ENCODE measurements at regions not wholly inside any gene's neighbourhood (a gene's known extent, or its start where the extent isn't known, plus 50 kb on each side); places are given as distances from the start of the nearest gene placed in this dataset.

DNA sequence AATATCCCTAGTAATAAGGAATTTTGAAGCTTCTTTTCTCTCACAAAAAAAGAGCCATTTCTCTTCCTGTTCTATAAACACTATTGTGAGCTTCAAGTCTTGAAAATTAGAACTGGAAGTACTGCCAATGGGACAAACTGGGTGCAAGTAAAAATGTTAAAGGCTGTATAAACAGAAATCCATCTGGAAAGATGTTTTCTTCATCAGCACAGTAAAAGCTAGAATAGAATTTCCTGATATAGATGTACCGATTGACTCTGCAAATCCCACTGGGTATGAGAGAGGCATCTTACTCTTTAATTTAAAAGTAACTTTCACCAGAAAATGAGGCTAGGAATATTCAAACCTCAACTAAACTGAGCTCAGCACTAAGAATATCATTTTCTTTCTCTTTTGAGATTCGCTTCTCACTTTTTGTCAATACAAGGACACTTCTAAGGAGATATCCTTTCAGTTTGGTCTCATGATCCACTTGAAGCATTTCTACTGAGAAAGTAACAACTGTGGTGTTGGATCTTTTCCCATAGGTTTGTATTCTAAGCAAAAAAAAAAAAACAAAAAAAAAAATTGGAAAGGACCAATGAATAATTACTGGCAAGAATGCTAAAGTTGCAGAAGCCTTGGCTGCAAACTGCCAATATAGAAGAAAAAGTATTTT lies 169.0 kb upstream of the PRDM1 start:
- CTCF ChIA-PET = no interaction called here
- H3K27ac Mint-ChIP-seq = no peak overlapping the region

DNA sequence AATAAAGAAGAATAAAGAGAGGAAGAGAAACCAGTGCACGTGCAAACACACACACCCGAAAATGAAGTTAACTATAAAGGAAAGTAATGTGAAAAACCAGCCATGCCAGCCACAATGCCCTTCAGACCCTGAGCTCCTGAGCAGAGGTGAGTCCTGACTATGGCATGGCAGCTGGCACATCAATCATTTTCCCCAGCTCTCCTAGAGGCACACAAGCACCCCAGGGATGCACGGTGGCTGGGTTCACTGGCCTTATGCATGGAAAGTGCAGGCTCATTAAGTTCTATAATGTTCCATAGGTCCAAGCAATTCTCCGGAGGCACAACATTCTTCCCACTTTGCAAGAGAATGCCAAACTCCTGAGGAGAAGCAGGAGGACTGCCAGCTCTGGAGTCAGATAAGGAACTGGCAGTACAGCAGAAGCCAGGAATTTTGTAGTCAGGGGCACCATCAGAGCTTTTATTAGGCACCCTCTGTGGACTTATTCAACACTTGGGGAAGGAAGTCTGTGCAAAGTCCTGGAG lies 175.0 kb upstream of the PRDM1 start:
- CTCF ChIA-PET = no interaction called here
- DNase-seq = no peak

More for the DNA sequence above, 169.0 kb upstream of the PRDM1 start:
- no peaks in the 10 kb centered on the region for H3K36me3 Mint-ChIP-seq (ENCODE audit: low read depth)
- DNase-seq = no peak
- intact Hi-C loops (cut with micrococcal nuclease) = no loop called here
- no peaks in the 10 kb centered on the region for H3K27me3 Mint-ChIP-seq (ENCODE audit: low read depth)
- no peaks in the 10 kb centered on the region for H3K9me3 Mint-ChIP-seq
- H3K4me3 Mint-ChIP-seq = no peak overlapping the region
- no peaks in the 10 kb centered on the region for H3K4me1 Mint-ChIP-seq (ENCODE audit: low read depth)

DNA sequence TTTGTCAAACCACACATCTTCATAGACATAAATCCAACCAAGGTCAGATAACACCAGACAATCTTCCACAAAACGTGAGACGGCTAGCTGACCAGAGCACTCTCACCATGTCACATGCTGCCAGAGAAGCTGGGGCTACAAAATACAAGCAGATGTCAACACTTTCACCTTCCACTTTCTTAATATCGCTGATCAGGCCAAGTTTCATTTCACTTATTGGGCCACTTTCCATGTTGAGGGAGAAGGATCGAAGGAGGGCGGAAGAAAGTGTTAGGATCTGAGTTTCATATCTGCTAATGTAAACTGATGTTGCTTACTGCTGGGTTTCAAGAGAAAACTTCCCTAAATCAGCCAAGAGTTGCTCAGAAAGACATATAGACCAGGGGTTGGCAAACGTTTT lies 177.0 kb upstream of the PRDM1 start:
- intact Hi-C loops (cut with micrococcal nuclease) = no loop called here
- DNase-seq = no peak
- H3K27me3 Mint-ChIP-seq (ENCODE audit: low read depth) = peaks cover 2% of the 10 kb centered on the region

More for the DNA sequence above, 175.0 kb upstream of the PRDM1 start:
- no peak overlapping the region for H3K27ac Mint-ChIP-seq
- intact Hi-C loops (cut with micrococcal nuclease) = no loop called here
- H3K9me3 Mint-ChIP-seq = no peaks in the 10 kb centered on the region
- no peaks in the 10 kb centered on the region for H3K4me1 Mint-ChIP-seq (ENCODE audit: low read depth)
- H3K36me3 Mint-ChIP-seq (ENCODE audit: low read depth) = no peaks in the 10 kb centered on the region
- H3K4me3 Mint-ChIP-seq = no peak overlapping the region
- H3K27me3 Mint-ChIP-seq (ENCODE audit: low read depth) = peaks cover 2% of the 10 kb centered on the region

DNA sequence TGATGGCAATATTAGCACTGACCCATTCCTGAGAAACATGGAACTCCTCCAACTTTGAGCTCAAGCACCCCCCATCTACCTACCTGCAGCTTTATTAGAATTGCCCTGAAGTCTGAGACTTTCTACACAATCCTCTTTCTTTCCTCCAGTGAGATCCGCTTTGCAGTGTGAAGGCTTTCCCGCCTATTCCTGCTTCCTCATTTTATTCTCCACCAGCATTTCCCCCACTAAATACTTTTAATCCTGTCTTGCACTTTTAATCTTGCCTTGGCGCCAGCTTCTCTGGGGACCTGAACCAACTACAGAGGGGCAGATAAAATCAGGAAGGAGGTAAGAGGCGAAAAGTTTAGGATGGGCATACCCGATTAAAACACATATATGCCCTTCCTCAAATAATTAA lies 178.1 kb upstream of the PRDM1 start:
- DNase-seq = no peak
- no peaks in the 10 kb centered on the region for H3K9me3 Mint-ChIP-seq
- no peak overlapping the region for H3K27ac Mint-ChIP-seq
- no peak overlapping the region for H3K4me3 Mint-ChIP-seq
- intact Hi-C loops (cut with micrococcal nuclease) = no loop called here
- H3K36me3 Mint-ChIP-seq (ENCODE audit: low read depth) = no peaks in the 10 kb centered on the region
- no peaks in the 10 kb centered on the region for H3K4me1 Mint-ChIP-seq (ENCODE audit: low read depth)
- peaks cover 2% of the 10 kb centered on the region for H3K27me3 Mint-ChIP-seq (ENCODE audit: low read depth)
- CTCF ChIA-PET = no interaction called here

More for the DNA sequence above, 177.0 kb upstream of the PRDM1 start:
- Mint-ChIP-seq H3K27ac (no peak overlapping the region), H3K4me1 (ENCODE audit: low read depth) (no peaks in the 10 kb centered on the region), H3K4me3 (no peak overlapping the region), H3K9me3 (no peaks in the 10 kb centered on the region), H3K36me3 (ENCODE audit: low read depth) (no peaks in the 10 kb centered on the region)
- CTCF ChIA-PET = interaction anchor here (0.5 kb wide), 1 partner anchor 34 kb away, joined by 3 read pairs; no protein-coding TSS in a partner anchor

DNA sequence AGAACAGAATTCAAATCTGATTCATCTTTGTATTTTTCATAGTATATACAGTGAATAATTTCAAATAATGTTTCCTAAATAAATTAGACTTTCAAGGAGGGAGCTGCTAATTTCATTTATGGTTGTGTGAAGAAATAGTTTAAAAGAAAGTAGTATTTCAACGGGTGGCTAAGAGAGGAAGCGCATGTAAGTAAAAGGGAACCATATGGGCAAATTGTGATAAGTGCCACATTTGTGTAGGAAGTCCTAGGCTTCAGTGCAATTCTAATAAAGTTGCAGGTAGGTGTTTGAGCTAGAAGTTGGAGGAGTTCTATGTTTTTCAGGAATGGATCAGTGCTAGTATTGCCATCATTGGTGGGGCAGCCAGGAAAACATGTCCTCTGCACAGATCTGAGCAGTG lies 178.8 kb upstream of the PRDM1 start:
- H3K36me3 Mint-ChIP-seq (ENCODE audit: low read depth) = no peaks in the 10 kb centered on the region
- intact Hi-C loops (cut with micrococcal nuclease) = no loop called here
- peaks cover 2% of the 10 kb centered on the region for H3K27me3 Mint-ChIP-seq (ENCODE audit: low read depth)
- DNase-seq = no peak
- H3K27ac Mint-ChIP-seq = no peak overlapping the region
- no peaks in the 10 kb centered on the region for H3K4me1 Mint-ChIP-seq (ENCODE audit: low read depth)
- no peaks in the 10 kb centered on the region for H3K9me3 Mint-ChIP-seq
- H3K4me3 Mint-ChIP-seq = no peak overlapping the region
- CTCF ChIA-PET = no interaction called here

DNA sequence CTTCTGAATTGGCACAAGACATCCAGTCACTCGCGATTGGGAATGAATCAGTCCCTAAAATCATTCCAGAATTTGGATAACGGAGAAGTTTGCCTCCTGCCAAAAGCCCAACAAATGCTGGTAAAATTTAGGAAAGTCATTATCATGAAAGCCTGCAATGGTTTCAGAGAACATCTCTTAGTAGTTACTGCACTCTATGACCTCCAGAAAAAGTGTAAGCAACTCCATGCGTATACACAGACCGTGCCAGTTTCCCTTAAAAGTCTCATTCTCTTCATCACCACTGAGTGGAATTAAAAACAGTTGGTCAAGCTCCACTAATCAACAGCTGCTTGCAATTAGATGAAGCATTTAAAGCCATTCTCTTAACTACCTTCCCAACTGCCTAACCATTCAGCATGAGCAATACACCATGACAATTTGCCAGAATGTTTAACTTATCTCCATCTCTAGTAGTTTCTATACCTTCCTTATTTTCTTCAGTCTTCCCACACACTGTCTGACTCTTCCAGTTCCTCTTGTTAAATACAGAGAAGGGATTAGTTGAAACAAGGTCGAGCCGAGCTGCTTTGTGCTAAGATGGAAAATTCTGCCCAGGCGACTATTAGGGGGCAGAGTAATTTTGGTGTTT lies 183.6 kb upstream of the PRDM1 start:
- no peaks in the 10 kb centered on the region for H3K36me3 Mint-ChIP-seq (ENCODE audit: low read depth)
- no peak overlapping the region for H3K27ac Mint-ChIP-seq
- CTCF ChIA-PET = interaction anchor here (0.6 kb wide), 1 partner anchor 222 kb away, joined by 3 read pairs; no protein-coding TSS in a partner anchor
- H3K4me3 Mint-ChIP-seq = no peak overlapping the region
- peaks cover 16% of the 10 kb centered on the region for H3K4me1 Mint-ChIP-seq (ENCODE audit: low read depth)
- no peaks in the 10 kb centered on the region for H3K9me3 Mint-ChIP-seq
- peaks cover 4% of the 10 kb centered on the region for H3K27me3 Mint-ChIP-seq (ENCODE audit: low read depth)
- intact Hi-C loops (cut with micrococcal nuclease) = no loop called here
- DNase-seq = no peak

DNA sequence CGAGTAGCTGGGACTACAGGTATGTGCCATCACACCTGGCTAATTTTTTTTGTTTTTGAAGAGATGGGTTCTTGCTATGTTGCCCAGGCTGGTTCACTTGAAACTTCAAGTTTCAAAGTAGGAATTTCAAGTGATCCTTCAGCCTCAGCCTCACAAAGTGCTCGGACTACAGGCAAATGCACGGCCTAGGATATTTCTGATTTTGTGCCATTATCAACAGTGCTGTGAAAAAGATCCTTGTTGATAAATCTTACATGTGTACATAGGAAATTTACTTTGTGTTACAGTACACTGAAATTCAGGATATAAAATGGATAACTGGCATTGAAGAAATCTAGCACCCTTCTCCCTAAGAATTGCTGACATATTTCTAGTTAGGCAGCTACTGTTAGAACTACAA lies 184.6 kb upstream of the PRDM1 start:
- CTCF ChIA-PET = no interaction called here

DNA sequence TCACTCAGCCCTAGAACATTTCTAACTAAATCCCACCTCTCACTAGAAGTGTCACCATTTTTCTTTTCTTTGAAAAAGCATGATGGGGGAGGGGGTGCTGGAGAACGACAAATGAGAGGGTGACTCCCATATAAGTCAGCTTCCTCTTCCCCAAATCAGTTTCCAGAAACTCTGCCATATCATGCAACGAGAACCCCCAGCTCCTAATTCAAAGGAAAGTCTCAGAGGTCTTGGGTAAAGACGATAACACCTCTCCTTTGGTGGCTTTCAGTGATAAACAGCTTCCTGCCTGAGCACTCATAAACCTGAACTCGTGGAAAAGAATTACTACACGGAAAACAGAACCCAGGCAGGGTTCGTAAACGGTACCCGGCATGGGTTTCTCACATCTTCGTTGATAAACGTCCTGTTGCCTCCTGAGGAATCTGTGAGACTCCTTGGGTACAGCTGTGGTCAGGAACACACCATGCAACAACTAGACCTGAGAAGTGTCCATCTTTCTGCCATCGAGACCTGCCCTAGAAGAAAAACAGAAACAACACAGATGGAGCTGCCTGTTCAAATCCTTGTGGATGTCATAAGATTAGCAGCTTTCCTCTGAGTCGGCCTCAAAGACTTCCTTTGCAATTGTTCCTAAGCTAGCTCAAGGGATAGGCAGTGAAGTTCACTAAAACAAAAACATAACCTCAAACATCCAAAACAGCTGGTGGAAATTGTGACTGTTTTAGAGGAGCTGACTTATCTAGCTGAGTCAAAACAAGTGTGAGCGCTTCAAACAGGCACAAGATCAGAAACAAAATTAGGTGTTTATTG lies 185.8 kb upstream of the PRDM1 start:
- Mint-ChIP-seq H3K36me3 (ENCODE audit: low read depth) (no peaks in the 10 kb centered on the region), H3K9me3 (no peaks in the 10 kb centered on the region), H3K27me3 (ENCODE audit: low read depth) (peaks cover 4% of the 10 kb centered on the region), H3K27ac (peak overlapping the region; percentile 73), H3K4me3 (peak overlapping the region; percentile 45), H3K4me1 (ENCODE audit: low read depth) (peaks cover 16% of the 10 kb centered on the region)
- DNase-seq = peak; percentile 52
- intact Hi-C loops (cut with micrococcal nuclease) = loop anchor here (1.0 kb wide), 13 partner anchors 20 to 264 kb away; partner anchors contain the start of gene PRDM1
- CTCF ChIA-PET = interaction anchor here (0.6 to 1.4 kb wide), 5 partner anchors 27 to 322 kb away, joined by 3 to 4 read pairs (median 4); no protein-coding TSS in a partner anchor

More for the DNA sequence above, 184.6 kb upstream of the PRDM1 start:
- intact Hi-C loops (cut with micrococcal nuclease) = no loop called here
- no peak overlapping the region for H3K4me3 Mint-ChIP-seq
- H3K27me3 Mint-ChIP-seq (ENCODE audit: low read depth) = peaks cover 4% of the 10 kb centered on the region
- H3K27ac Mint-ChIP-seq = no peak overlapping the region
- no peaks in the 10 kb centered on the region for H3K36me3 Mint-ChIP-seq (ENCODE audit: low read depth)
- no peaks in the 10 kb centered on the region for H3K9me3 Mint-ChIP-seq
- no peak for DNase-seq
- peaks cover 16% of the 10 kb centered on the region for H3K4me1 Mint-ChIP-seq (ENCODE audit: low read depth)

DNA sequence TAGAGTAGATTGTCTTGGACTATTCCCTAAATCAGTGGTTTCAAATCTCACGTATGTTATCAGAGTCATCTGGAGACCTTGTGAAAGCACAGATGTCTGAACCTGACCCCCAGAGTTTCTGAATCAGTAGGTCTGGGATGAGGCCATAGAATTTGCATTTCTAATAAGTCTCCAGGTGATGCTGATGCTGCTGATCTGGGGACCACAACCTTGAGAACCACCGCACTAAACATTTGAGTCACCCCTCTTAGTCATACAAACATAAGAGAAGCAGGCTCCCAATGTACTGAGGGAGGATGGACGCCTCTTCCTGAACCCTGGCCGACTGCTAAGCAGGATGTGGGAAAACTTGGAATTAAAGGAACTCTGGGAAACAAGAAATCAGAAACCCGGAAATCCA lies 187.8 kb upstream of the PRDM1 start:
- CTCF ChIA-PET = no interaction called here
- peaks cover 6% of the 10 kb centered on the region for H3K27me3 Mint-ChIP-seq (ENCODE audit: low read depth)
- DNase-seq = peak; percentile 31
- no peak overlapping the region for H3K4me3 Mint-ChIP-seq
- H3K27ac Mint-ChIP-seq = no peak overlapping the region
- H3K36me3 Mint-ChIP-seq (ENCODE audit: low read depth) = no peaks in the 10 kb centered on the region
- H3K9me3 Mint-ChIP-seq = no peaks in the 10 kb centered on the region
- intact Hi-C loops (cut with micrococcal nuclease) = no loop called here
- peaks cover 16% of the 10 kb centered on the region for H3K4me1 Mint-ChIP-seq (ENCODE audit: low read depth)

DNA sequence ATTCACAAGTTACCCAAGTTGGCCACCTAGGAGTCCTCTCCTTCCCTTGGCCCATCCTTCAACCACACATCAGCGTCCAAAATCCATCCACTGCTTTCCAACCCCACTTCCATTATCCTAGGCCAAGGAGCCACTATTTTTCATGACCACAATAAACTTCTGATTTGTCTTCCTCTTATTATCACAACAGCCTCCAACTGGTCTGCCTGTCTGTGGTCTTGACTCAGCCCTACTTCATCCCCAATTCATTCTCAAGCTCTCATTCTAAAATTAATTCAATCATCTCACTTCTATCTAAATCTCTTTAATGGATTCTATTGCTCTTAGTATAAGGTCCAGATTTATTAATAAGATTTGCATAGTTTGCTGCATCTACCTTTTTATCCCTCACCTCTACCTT lies 189.0 kb upstream of the PRDM1 start:
- CTCF ChIA-PET = no interaction called here
- H3K27ac Mint-ChIP-seq = no peak overlapping the region
- peaks cover 22% of the 10 kb centered on the region for H3K4me1 Mint-ChIP-seq (ENCODE audit: low read depth)
- H3K9me3 Mint-ChIP-seq = no peaks in the 10 kb centered on the region
- no peaks in the 10 kb centered on the region for H3K36me3 Mint-ChIP-seq (ENCODE audit: low read depth)
- no peak overlapping the region for H3K4me3 Mint-ChIP-seq
- DNase-seq = no peak
- intact Hi-C loops (cut with micrococcal nuclease) = no loop called here
- peaks cover 6% of the 10 kb centered on the region for H3K27me3 Mint-ChIP-seq (ENCODE audit: low read depth)

DNA sequence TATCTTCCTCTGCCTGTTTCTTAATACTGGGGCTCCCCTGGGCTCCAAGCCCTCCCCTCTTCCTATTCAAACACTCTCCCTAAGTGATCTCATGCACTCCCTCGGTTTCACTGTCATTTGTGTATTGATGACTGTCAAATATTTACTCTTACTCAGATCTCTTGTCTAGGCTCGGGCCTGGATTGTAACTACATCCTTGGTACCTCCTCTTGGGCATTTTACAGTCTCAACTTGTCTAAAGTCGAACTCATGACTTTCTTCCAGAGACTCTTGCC lies 189.4 kb upstream of the PRDM1 start:
- Mint-ChIP-seq H3K4me1 (ENCODE audit: low read depth) (peaks cover 22% of the 10 kb centered on the region), H3K27me3 (ENCODE audit: low read depth) (peaks cover 6% of the 10 kb centered on the region), H3K36me3 (ENCODE audit: low read depth) (no peaks in the 10 kb centered on the region), H3K27ac (no peak overlapping the region), H3K4me3 (no peak overlapping the region), H3K9me3 (no peaks in the 10 kb centered on the region)
- DNase-seq = no peak
- CTCF ChIA-PET = no interaction called here
- intact Hi-C loops (cut with micrococcal nuclease) = no loop called here

DNA sequence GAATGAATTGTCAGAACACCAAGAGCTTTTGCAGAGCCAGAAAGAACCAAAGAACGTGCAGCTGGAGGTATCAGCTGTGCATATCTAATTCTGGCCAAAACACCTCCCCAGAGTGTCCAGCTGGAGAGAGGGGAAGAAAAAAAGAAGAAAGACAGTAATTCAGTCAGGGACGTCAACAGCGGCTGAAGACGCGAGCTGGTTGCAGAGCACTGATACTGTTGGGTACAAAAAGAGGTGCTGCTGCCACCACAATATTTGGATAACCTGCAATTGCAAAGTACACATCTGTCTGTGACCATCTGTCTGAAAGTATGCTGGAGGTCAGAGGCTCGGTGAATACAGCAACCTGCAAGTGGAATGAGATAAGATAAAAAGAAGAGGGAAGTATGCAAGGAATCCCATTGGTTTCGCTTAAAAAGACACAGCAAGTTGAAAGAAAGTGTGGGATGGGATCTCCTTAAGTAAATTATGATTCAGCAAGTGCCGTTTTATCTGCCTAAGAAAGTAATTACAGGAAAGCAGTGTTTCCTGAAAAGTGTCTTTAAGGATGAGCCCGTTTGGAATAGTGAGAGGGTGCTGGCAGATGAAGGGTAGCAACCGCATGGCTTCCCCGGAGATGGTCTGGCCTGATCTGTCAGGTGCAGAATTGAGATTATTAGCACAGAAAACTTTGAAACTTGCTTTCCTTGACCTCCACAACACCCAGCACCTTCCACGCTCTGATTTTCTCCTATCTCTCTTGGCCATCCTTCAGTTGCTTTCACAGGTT lies 189.9 kb upstream of the PRDM1 start:
- CTCF ChIA-PET = no interaction called here
- no peak for DNase-seq
- no peak overlapping the region for H3K4me3 Mint-ChIP-seq
- no peaks in the 10 kb centered on the region for H3K36me3 Mint-ChIP-seq (ENCODE audit: low read depth)
- H3K27ac Mint-ChIP-seq = no peak overlapping the region
- H3K4me1 Mint-ChIP-seq (ENCODE audit: low read depth) = peaks cover 22% of the 10 kb centered on the region
- H3K9me3 Mint-ChIP-seq = no peaks in the 10 kb centered on the region
- peaks cover 6% of the 10 kb centered on the region for H3K27me3 Mint-ChIP-seq (ENCODE audit: low read depth)
- intact Hi-C loops (cut with micrococcal nuclease) = no loop called here

Measured in activated naive CD4-positive, alpha-beta T cell treated with anti-CD3 and anti-CD28 coated beads for 36 hours (primary cell).